ENCODE measurements at regions not wholly inside any gene's neighbourhood (a gene's known extent, or its start where the extent isn't known, plus 50 kb on each side); places are given as distances from the start of the nearest gene placed in this dataset.
"Not testable (repeated sequence)": the region's sequence is repeated elsewhere in the genome, so short reads cannot be mapped to it uniquely, and the experiment has no call there.

- no peak for TF ChIP-seq CTCF (IDR thresholded peaks at IDR 0.05; ENCODE audit: low read depth, low read length)
- DNase-seq (ENCODE audit: extremely low read depth, low read depth) = no peak
These were observed 191.4 kb downstream of the TMEM167A start for GRCh38 chr5:82885627-82886389.

- TF ChIP-seq CTCF (IDR thresholded peaks at IDR 0.05; ENCODE audit: low read depth, low read length) = no peak
- no peak for DNase-seq (ENCODE audit: extremely low read depth, low read depth)
These were observed 192.2 kb downstream of the TMEM167A start for GRCh38 chr5:82884821-82885471.

- no peak for TF ChIP-seq CTCF (IDR thresholded peaks at IDR 0.05; ENCODE audit: low read depth, low read length)
- no peak for DNase-seq (ENCODE audit: extremely low read depth, low read depth)
These were observed 194.9 kb downstream of the TMEM167A start for GRCh38 chr5:82882316-82882715.

- no peak for TF ChIP-seq CTCF (IDR thresholded peaks at IDR 0.05; ENCODE audit: low read depth, low read length)
- no peak for DNase-seq (ENCODE audit: extremely low read depth, low read depth)
These were observed 195.5 kb downstream of the TMEM167A start for GRCh38 chr5:82881571-82882174.

- TF ChIP-seq CTCF (IDR thresholded peaks at IDR 0.05; ENCODE audit: low read depth, low read length) = no peak
- DNase-seq (ENCODE audit: extremely low read depth, low read depth) = no peak
These were observed 198.1 kb downstream of the TMEM167A start for GRCh38 chr5:82879089-82879488.

GRCh38 chr5:82873452-82873851, 203.7 kb downstream of the TMEM167A start:
- DNase-seq (ENCODE audit: extremely low read depth, low read depth) = no peak
- no peak for TF ChIP-seq CTCF (IDR thresholded peaks at IDR 0.05; ENCODE audit: low read depth, low read length)

GRCh38 chr5:82872321-82873288, 204.6 kb downstream of the TMEM167A start:
- not testable (repeated sequence) for DNase-seq (ENCODE audit: extremely low read depth, low read depth)

Data from AG09319 (cell line).